H1 (cell line): ENCODE measurements at regions not wholly inside any gene's neighbourhood (a gene's known extent, or its start where the extent isn't known, plus 50 kb on each side); places are given as distances from the start of the nearest gene placed in this dataset.

Source experiments
- BACH1 ChIP-seq: IDR thresholded peaks from 2 replicates; pipeline ENCODE4 v1.6.1; 2012; ENCODE audit warnings: low read length, improper control_type of control experiment
- JUND ChIP-seq: IDR thresholded peaks from 2 replicates; pipeline ENCODE4 v1.6.1; 2011; ENCODE audit warnings: mild to moderate bottlenecking, improper control_type of control experiment, low read length
- KDM1A ChIP-seq: fragments of 200-600, 300-600 bp; sonication (generic); IDR thresholded peaks from 2 replicates; pipeline ENCODE4 v1.7.1; 2016; ENCODE audit warnings: mild to moderate bottlenecking, low read length, borderline replicate concordance
- KDM4A ChIP-seq: IDR thresholded peaks from one replicate; pipeline ENCODE4 v1.7.1; 2012; ENCODE audit warnings: low read depth, mild to moderate bottlenecking, moderate library complexity, low read length, inconsistent platforms; ENCODE audit not compliant: severe bottlenecking
- KDM5A ChIP-seq: fragments of 200-600 bp; IDR thresholded peaks from 2 replicates; pipeline ENCODE4 v1.7.1; 2012; ENCODE audit warnings: mild to moderate bottlenecking, low read length, inconsistent platforms, mixed read lengths
- NANOG ChIP-seq: IDR thresholded peaks from 2 replicates; pipeline ENCODE4 v1.6.1; 2011; ENCODE audit warnings: low read length, low read depth, mild to moderate bottlenecking, inconsistent platforms; ENCODE audit not compliant: insufficient read depth, poor library complexity, severe bottlenecking
- SIRT6 ChIP-seq: IDR thresholded peaks from one replicate; pipeline ENCODE4 v1.7.1; 2012; ENCODE audit warnings: low read length, inconsistent platforms
- SRF ChIP-seq: IDR thresholded peaks from 2 replicates; pipeline ENCODE4 v1.6.1; 2011; ENCODE audit warnings: mild to moderate bottlenecking, low read depth, low read length, moderate library complexity
- SUZ12 ChIP-seq: fragments of 200-600 bp; sonication (generic); IDR thresholded peaks from 2 replicates; pipeline ENCODE4 v1.6.1; 2012; ENCODE audit warnings: mild to moderate bottlenecking, inconsistent platforms, low read length, moderate library complexity, mixed read lengths
- TF ChIP-seq, protein P1 (sequence below): IDR thresholded peaks from 2 replicates; pipeline ENCODE4 v1.6.1; 2012; ENCODE audit warnings: low read length, inconsistent platforms
- TF ChIP-seq, protein P2 (sequence below): IDR thresholded peaks from 2 replicates; pipeline ENCODE4 v1.6.1; 2011; ENCODE audit warnings: low read length, improper control_type of control experiment

DNA sequence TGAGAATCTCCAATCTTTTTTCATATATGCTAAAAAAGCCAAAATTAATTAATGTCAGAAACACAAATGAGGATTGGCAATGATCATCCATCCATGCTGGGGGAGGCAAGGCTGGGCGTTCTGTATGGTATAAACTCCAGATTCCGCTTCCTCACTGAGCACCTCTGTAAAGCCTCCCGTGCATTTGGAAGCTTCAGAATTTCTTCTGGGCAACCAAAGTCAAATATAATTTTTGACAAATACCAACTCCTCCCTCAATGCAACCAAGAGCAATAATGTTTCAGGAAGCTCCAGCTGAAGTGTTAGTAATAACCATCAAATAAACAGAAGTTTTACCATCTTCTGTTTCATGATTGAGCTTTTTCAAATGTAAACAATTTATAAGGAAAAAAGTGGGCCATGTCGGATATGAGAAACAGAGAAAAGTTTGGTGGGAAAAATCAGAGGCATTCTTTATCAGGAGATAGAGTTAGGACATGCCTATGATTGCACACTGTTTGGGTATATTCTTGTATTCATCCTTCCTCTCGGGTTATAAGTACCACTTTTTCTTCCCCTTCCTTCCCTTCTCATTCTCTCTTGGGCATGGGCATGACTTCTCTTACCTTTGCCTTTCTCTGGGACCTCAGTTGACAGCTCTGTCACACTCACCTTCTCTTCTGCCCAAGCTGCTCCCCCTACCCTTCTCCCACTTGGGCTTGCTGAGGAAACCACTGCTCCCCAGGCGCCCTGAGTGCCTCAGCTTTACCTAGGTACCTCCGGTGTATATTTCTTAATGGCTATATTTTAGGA, 149.5 kb upstream of the ZEB2 start (continued):
- no peak for TF ChIP-seq KDM5A
- TF ChIP-seq NANOG, result no peak
- TF ChIP-seq KDM1A, result no peak
- TF ChIP-seq KDM4A, result no peak
- TF ChIP-seq, protein P1, sequence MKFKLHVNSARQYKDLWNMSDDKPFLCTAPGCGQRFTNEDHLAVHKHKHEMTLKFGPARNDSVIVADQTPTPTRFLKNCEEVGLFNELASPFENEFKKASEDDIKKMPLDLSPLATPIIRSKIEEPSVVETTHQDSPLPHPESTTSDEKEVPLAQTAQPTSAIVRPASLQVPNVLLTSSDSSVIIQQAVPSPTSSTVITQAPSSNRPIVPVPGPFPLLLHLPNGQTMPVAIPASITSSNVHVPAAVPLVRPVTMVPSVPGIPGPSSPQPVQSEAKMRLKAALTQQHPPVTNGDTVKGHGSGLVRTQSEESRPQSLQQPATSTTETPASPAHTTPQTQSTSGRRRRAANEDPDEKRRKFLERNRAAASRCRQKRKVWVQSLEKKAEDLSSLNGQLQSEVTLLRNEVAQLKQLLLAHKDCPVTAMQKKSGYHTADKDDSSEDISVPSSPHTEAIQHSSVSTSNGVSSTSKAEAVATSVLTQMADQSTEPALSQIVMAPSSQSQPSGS, result no peak
- TF ChIP-seq, protein P2, sequence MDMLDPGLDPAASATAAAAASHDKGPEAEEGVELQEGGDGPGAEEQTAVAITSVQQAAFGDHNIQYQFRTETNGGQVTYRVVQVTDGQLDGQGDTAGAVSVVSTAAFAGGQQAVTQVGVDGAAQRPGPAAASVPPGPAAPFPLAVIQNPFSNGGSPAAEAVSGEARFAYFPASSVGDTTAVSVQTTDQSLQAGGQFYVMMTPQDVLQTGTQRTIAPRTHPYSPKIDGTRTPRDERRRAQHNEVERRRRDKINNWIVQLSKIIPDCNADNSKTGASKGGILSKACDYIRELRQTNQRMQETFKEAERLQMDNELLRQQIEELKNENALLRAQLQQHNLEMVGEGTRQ, result no peak
- no peak for TF ChIP-seq SIRT6
- no peak for TF ChIP-seq JUND
- TF ChIP-seq SRF, result no peak
- TF ChIP-seq SUZ12, result no peak
- no peak for TF ChIP-seq BACH1
- TF ChIP-seq, all 59 proteins: peak for 0
